Hepatocyte (in vitro differentiated cells): ENCODE measurements at regions not wholly inside any gene's neighbourhood (a gene's known extent, or its start where the extent isn't known, plus 50 kb on each side); places are given as distances from the start of the nearest gene placed in this dataset.

Source experiments
- DNase-seq: peaks from one replicate; pipeline ENCODE4 v3.0.0-alpha.2; 2016; ENCODE audit warnings: low spot score
- H2AFZ ChIP-seq: fragments of 200-600 bp; sonication (generic); 2 replicates; pipeline ENCODE4 v1.6.0; 2016; ENCODE audit warnings: antibody characterized with exemption, mild to moderate bottlenecking
- H3K27ac ChIP-seq: fragments of 200-600 bp; sonication (generic); 2 replicates; pipeline ENCODE4 v1.5.1; 2016; ENCODE audit warnings: mild to moderate bottlenecking
- H3K27me3 ChIP-seq: fragments of 200-600 bp; sonication (generic); 2 replicates; pipeline ENCODE4 v1.6.1; 2016
- H3K36me3 ChIP-seq: fragments of 200-600 bp; sonication (generic); replicated peaks from 2 replicates; pipeline ENCODE4 v1.5.1; 2016; ENCODE audit warnings: low read depth; ENCODE audit not compliant: insufficient read depth
- H3K4me1 ChIP-seq: fragments of 200-600 bp; sonication (generic); 2 replicates; pipeline ENCODE4 v1.5.1; 2016; ENCODE audit warnings: mild to moderate bottlenecking, moderate library complexity; ENCODE audit not compliant: insufficient read depth
- H3K4me2 ChIP-seq: fragments of 200-600 bp; sonication (generic); 2 replicates; pipeline ENCODE4 v1.6.0; 2016
- H3K4me3 ChIP-seq: fragments of 200-600 bp; sonication (generic); 2 replicates; pipeline ENCODE4 v1.5.1; 2016; ENCODE audit warnings: mild to moderate bottlenecking
- H3K79me2 ChIP-seq: fragments of 200-600 bp; sonication (generic); 2 replicates; pipeline ENCODE4 v1.6.0; 2017; ENCODE audit warnings: mild to moderate bottlenecking
- H3K9me2 ChIP-seq: fragments of 200-600 bp; sonication (generic); replicated peaks from 2 replicates; pipeline ENCODE4 v1.6.0; 2017; ENCODE audit warnings: mild to moderate bottlenecking; ENCODE audit not compliant: insufficient read depth
- H3K9me3 ChIP-seq: fragments of 200-600 bp; sonication (generic); 2 replicates; pipeline ENCODE4 v1.5.1; 2016; ENCODE audit warnings: low read depth, mild to moderate bottlenecking
- H4K20me1 ChIP-seq: fragments of 200-600 bp; sonication (generic); 2 replicates; pipeline ENCODE4 v1.6.0; 2016; ENCODE audit warnings: mild to moderate bottlenecking; ENCODE audit not compliant: insufficient read depth, poor library complexity, severe bottlenecking
- CTCF ChIP-seq: fragments of 200-600 bp; sonication (generic); IDR thresholded peaks from 2 replicates; pipeline ENCODE4 v1.5.1; 2016; ENCODE audit warnings: antibody characterized with exemption, mild to moderate bottlenecking; ENCODE audit not compliant: poor library complexity
- EZH2 ChIP-seq: fragments of 200-600 bp; sonication (generic); IDR thresholded peaks from 2 replicates; pipeline ENCODE4 v1.6.1; 2016; ENCODE audit warnings: antibody characterized with exemption, mild to moderate bottlenecking, borderline replicate concordance
- EZH2phosphoT487 ChIP-seq: fragments of 200-600 bp; sonication (generic); IDR thresholded peaks from one replicate; pipeline ENCODE4 v1.6.1; 2018; ENCODE audit warnings: antibody characterized with exemption, mild to moderate bottlenecking, low read depth, moderate library complexity; ENCODE audit not compliant: unreplicated experiment, severe bottlenecking
- WGBS: methylation state at CpG from one replicate; pipeline ENCODE4 v1.1.6; 2016; ENCODE audit warnings: low lambda C conversion rate; ENCODE audit errors: missing lambda C conversion rate; 5-methylcytosine and 5-hydroxymethylcytosine counted together

GRCh38 chr22:22392131-22392530 lies 116.4 kb downstream of the ZNF280B start:
- H3K79me2 ChIP-seq, result no peaks in the 10 kb centered on the region
- H4K20me1 ChIP-seq, result no peaks in the 10 kb centered on the region
- no peak overlapping the region for H3K4me3 ChIP-seq
- H3K4me1 ChIP-seq, result peaks cover 9% of the 10 kb centered on the region
- H3K4me2 ChIP-seq, result no peak overlapping the region
- WGBS, result 69% methylated on average over 4 of the region's 4 CpGs
- H3K9me2 ChIP-seq, result no peaks in the 10 kb centered on the region
- no peak overlapping the region for H3K27ac ChIP-seq
- H2AFZ ChIP-seq, result no peak overlapping the region
- no peaks in the 10 kb centered on the region for H3K9me3 ChIP-seq
- no peak for DNase-seq
- no peaks in the 10 kb centered on the region for H3K27me3 ChIP-seq
- no peaks in the 10 kb centered on the region for H3K36me3 ChIP-seq
- TF ChIP-seq EZH2phosphoT487 (no peak), CTCF (no peak), EZH2 (no peak)

- H3K79me2 ChIP-seq, result no peaks in the 10 kb centered on the region
- WGBS, result 73% methylated on average over 1 of the region's 1 CpG
- DNase-seq, result peak; percentile 46
- no peaks in the 10 kb centered on the region for H3K9me3 ChIP-seq
- H3K4me3 ChIP-seq, result no peak overlapping the region
- no peaks in the 10 kb centered on the region for H3K4me1 ChIP-seq
- TF ChIP-seq EZH2 (no peak), EZH2phosphoT487 (no peak), CTCF (no peak)
- H3K36me3 ChIP-seq, result no peaks in the 10 kb centered on the region
- no peaks in the 10 kb centered on the region for H4K20me1 ChIP-seq
- H2AFZ ChIP-seq, result no peak overlapping the region
- peak overlapping the region; percentile 42 for H3K27ac ChIP-seq
- H3K9me2 ChIP-seq, result no peaks in the 10 kb centered on the region
- no peak overlapping the region for H3K4me2 ChIP-seq
- no peaks in the 10 kb centered on the region for H3K27me3 ChIP-seq
Observed at GRCh38 chr22:22394591-22394990, 114.0 kb downstream of the ZNF280B start.

GRCh38 chr22:22395245-22395644 lies 113.3 kb downstream of the ZNF280B start:
- WGBS, result 52% methylated on average over 3 of the region's 3 CpGs
- Histone ChIP-seq H3K4me3 (no peak overlapping the region), H3K27me3 (no peaks in the 10 kb centered on the region), H3K27ac (peak overlapping the region; percentile 42), H3K9me2 (no peaks in the 10 kb centered on the region), H3K9me3 (no peaks in the 10 kb centered on the region), H3K79me2 (no peaks in the 10 kb centered on the region), H3K36me3 (no peaks in the 10 kb centered on the region), H3K4me1 (no peaks in the 10 kb centered on the region), H4K20me1 (no peaks in the 10 kb centered on the region), H2AFZ (no peak overlapping the region), H3K4me2 (no peak overlapping the region)
- DNase-seq, result no peak
- no peak for TF ChIP-seq CTCF
- TF ChIP-seq EZH2phosphoT487, result no peak
- no peak for TF ChIP-seq EZH2
